ENCODE measurements at regions not wholly inside any gene's neighbourhood (a gene's known extent, or its start where the extent isn't known, plus 50 kb on each side); places are given as distances from the start of the nearest gene placed in this dataset.
A peak's percentile ranks its signal among the peaks of the same experiment; 100 is the strongest.

DNA sequence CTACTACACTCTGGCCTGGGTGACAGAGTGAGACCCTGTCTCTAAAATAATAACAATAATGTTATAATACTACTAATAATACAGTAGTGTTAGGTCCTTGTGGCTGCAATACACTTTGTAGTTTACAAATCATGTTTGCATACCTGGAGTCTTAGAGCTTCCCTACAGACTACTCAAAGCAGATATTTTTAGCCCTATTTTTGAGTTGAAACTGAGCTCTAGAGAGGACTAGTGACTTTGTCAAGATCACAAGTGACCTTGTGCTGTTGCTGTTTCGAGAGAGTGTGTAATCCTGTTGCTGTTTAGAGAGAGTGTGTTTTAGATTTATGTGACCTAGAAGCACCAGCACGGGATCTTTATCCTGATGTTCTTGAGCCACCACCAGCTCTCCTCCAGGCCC, 105.3 kb upstream of the RNU6-1 start:
- peaks cover 4% of the 10 kb centered on the region for H3K27me3 Mint-ChIP-seq (ENCODE audit: insufficient read depth, low read depth, poor library complexity)
- H3K4me3 ChIP-seq, result no peak overlapping the region
- no peak for TF ChIP-seq CREB1 (CRISPR knock-in tag; IDR thresholded peaks at IDR 0.05; ENCODE audit: low read depth)
- no peak for TF ChIP-seq ZNF462 (CRISPR knock-in tag; IDR thresholded peaks at IDR 0.05)
- no peak for TF ChIP-seq ZNF114 (CRISPR knock-in tag; IDR thresholded peaks at IDR 0.05)
- no peak for TF ChIP-seq JUNB (IDR thresholded peaks at IDR 0.05; ENCODE audit: unreplicated experiment)
- TF ChIP-seq POLR2AphosphoS5 (IDR thresholded peaks at IDR 0.05; ENCODE audit: low read depth), result no peak
- TF ChIP-seq CTCF (conservative IDR thresholded peaks at IDR 0.05; ENCODE audit: low read depth in 2 of 2), result no peak
- TF ChIP-seq, protein P1, sequence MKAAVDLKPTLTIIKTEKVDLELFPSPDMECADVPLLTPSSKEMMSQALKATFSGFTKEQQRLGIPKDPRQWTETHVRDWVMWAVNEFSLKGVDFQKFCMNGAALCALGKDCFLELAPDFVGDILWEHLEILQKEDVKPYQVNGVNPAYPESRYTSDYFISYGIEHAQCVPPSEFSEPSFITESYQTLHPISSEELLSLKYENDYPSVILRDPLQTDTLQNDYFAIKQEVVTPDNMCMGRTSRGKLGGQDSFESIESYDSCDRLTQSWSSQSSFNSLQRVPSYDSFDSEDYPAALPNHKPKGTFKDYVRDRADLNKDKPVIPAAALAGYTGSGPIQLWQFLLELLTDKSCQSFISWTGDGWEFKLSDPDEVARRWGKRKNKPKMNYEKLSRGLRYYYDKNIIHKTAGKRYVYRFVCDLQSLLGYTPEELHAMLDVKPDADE (IDR thresholded peaks at IDR 0.05), result no peak
- TF ChIP-seq EZH2 (IDR thresholded peaks at IDR 0.05; ENCODE audit: low read depth, unreplicated experiment), result no peak
- TF ChIP-seq NANOG (IDR thresholded peaks at IDR 0.05; ENCODE audit: borderline replicate concordance), result no peak
- no peak for TF ChIP-seq ZNF331 (CRISPR knock-in tag; IDR thresholded peaks at IDR 0.05; ENCODE audit: low read depth)
- no peak for TF ChIP-seq EZH2phosphoT487 (IDR thresholded peaks at IDR 0.05; ENCODE audit: unreplicated experiment)
- TF ChIP-seq, protein P2, sequence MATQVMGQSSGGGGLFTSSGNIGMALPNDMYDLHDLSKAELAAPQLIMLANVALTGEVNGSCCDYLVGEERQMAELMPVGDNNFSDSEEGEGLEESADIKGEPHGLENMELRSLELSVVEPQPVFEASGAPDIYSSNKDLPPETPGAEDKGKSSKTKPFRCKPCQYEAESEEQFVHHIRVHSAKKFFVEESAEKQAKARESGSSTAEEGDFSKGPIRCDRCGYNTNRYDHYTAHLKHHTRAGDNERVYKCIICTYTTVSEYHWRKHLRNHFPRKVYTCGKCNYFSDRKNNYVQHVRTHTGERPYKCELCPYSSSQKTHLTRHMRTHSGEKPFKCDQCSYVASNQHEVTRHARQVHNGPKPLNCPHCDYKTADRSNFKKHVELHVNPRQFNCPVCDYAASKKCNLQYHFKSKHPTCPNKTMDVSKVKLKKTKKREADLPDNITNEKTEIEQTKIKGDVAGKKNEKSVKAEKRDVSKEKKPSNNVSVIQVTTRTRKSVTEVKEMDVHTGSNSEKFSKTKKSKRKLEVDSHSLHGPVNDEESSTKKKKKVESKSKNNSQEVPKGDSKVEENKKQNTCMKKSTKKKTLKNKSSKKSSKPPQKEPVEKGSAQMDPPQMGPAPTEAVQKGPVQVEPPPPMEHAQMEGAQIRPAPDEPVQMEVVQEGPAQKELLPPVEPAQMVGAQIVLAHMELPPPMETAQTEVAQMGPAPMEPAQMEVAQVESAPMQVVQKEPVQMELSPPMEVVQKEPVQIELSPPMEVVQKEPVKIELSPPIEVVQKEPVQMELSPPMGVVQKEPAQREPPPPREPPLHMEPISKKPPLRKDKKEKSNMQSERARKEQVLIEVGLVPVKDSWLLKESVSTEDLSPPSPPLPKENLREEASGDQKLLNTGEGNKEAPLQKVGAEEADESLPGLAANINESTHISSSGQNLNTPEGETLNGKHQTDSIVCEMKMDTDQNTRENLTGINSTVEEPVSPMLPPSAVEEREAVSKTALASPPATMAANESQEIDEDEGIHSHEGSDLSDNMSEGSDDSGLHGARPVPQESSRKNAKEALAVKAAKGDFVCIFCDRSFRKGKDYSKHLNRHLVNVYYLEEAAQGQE (IDR thresholded peaks at IDR 0.05; ENCODE audit: unreplicated experiment), result no peak
- no peak for TF ChIP-seq STAT1 (IDR thresholded peaks at IDR 0.05; ENCODE audit: unreplicated experiment)
- DNase-seq (ENCODE audit: low spot score), result no peak
- H2AFZ ChIP-seq, result peak overlapping the region; percentile 5; the same call in 1 of the 2 replicates
- ATAC-seq, result no peak
- no peak overlapping the region for H3K4me3 Mint-ChIP-seq
- no peaks in the 10 kb centered on the region for H3K36me3 Mint-ChIP-seq (ENCODE audit: low read depth)
- peaks cover 23% of the 10 kb centered on the region for H3K4me1 Mint-ChIP-seq
- H3K4me2 ChIP-seq, result no peak overlapping the region
- no peak overlapping the region for H3K27ac Mint-ChIP-seq
- no peaks in the 10 kb centered on the region; the same call in 1 of the 2 replicates for H3K36me3 ChIP-seq (ENCODE audit: insufficient read depth)
- no peak overlapping the region for H3K27ac ChIP-seq (ENCODE audit: low read depth)
- no peaks in the 10 kb centered on the region for H3K9me2 ChIP-seq (ENCODE audit: insufficient read depth)
- no peaks in the 10 kb centered on the region for H4K20me1 ChIP-seq (replicated peaks; ENCODE audit: insufficient read depth)
- H3K79me2 ChIP-seq (replicated peaks; ENCODE audit: insufficient read depth), result no peaks in the 10 kb centered on the region
- no peaks in the 10 kb centered on the region for H3F3A ChIP-seq (replicated peaks; ENCODE audit: low read depth)
- H3K27me3 ChIP-seq (ENCODE audit: insufficient read depth), result no peaks in the 10 kb centered on the region
- H3K4me1 ChIP-seq (ENCODE audit: insufficient read depth), result peaks cover 10% of the 10 kb centered on the region
- H3K9me3 Mint-ChIP-seq, result no peaks in the 10 kb centered on the region
